HFF-Myc (cell line): ENCODE measurements at regions not wholly inside any gene's neighbourhood (a gene's known extent, or its start where the extent isn't known, plus 50 kb on each side); places are given as distances from the start of the nearest gene placed in this dataset.

Experiments
- DNase-seq: peaks from one replicate; pipeline ENCODE4 v3.0.0-alpha.2; 2011; ENCODE audit warnings: low read depth; ENCODE audit errors: extremely low read depth
- H3K4me3 ChIP-seq: replicated peaks from 2 replicates; pipeline ENCODE4 v1.5.1; 2011; ENCODE audit warnings: low read depth, mild to moderate bottlenecking, control low read depth, low read length
- TF ChIP-seq, protein P1 (sequence below): IDR thresholded peaks from 2 replicates; pipeline ENCODE4 v1.5.1; 2012; ENCODE audit warnings: mild to moderate bottlenecking, low read depth, low read length, control low read depth; ENCODE audit errors: missing control alignments

DNA sequence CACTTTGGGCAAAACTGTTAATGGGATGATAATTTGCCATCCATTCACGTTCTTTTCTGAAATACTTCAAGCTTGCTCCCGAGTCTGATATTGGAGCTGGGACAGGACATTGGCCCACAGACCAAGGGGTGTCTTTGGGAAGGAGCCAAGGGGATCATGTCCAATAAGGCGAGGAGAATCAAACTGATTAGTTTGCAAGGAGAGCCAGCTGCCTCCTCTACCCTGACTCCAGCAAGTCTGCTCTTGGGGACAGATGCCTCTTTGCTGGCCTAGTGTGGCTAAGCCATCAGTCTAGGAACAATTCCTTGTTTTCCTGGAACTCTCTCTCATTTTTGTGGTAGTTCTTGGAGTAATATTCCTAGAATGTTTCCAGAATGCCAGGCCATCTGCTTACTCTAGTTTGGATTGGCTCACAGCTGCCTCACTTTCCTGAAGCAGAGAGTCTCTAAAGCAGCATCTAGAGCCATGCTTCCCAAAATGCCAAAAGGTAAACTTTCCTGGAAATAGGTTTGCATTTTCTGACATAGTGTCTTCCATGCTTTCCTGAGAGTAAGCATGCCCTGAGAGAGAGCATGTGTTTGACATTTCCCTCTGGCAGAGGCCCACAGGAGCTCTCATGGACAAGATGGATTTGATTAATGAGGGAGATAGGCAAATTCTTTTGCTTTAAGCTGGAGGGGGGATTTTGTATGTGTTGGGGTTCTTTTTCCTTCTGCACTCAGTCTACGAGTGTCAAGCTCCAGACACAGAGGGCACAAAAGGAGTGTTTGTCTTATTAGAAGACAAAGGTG lies 145.6 kb downstream of the GDAP2 start:
- no peak for DNase-seq

DNA sequence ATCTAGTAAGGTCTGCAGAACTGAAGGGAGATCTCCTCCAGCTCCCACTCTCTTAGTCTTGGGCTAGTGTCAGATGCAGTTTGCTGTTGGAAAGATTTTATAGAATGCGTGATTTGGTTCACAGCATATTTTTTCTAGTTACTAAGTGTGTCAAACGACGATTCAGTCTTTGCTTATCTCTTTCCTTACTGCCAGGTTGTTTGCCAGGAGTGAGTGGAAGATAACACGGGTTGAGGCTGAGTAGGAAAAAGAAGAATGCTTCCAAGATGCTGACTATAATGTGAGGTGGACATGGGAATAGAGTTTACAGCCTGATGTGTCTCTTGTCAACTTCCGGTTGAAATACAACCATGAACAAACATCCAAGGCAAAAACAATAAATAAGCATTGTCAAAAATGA lies 141.4 kb downstream of the GDAP2 start:
- TF ChIP-seq, protein P1, sequence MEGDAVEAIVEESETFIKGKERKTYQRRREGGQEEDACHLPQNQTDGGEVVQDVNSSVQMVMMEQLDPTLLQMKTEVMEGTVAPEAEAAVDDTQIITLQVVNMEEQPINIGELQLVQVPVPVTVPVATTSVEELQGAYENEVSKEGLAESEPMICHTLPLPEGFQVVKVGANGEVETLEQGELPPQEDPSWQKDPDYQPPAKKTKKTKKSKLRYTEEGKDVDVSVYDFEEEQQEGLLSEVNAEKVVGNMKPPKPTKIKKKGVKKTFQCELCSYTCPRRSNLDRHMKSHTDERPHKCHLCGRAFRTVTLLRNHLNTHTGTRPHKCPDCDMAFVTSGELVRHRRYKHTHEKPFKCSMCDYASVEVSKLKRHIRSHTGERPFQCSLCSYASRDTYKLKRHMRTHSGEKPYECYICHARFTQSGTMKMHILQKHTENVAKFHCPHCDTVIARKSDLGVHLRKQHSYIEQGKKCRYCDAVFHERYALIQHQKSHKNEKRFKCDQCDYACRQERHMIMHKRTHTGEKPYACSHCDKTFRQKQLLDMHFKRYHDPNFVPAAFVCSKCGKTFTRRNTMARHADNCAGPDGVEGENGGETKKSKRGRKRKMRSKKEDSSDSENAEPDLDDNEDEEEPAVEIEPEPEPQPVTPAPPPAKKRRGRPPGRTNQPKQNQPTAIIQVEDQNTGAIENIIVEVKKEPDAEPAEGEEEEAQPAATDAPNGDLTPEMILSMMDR, result no peak
- H3K4me3 ChIP-seq, result no peak overlapping the region
- no peak for DNase-seq

More for the DNA sequence above, 145.6 kb downstream of the GDAP2 start:
- TF ChIP-seq, protein P1, result no peak
- no peak overlapping the region for H3K4me3 ChIP-seq

DNA sequence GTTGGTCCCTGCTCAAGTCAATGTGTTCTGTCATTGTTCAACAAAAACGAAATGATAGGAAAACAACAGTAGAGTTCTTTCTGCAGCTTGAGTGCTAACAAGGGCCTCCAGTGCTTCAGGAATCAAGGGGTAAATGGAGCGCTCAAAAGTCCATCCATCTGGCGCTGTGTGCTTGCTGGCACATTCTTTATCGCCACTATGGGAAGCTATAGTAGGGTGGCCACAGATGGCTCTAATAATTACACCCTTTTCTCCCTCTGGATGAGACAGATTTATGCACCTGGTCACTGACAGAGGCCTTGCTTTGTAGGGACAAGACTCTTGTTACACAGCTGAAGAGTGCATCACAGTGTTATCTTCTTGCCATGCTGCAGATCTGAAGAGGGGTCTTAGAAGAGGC lies 136.0 kb downstream of the GDAP2 start:
- no peak for DNase-seq
- TF ChIP-seq, protein P1, result no peak

DNA sequence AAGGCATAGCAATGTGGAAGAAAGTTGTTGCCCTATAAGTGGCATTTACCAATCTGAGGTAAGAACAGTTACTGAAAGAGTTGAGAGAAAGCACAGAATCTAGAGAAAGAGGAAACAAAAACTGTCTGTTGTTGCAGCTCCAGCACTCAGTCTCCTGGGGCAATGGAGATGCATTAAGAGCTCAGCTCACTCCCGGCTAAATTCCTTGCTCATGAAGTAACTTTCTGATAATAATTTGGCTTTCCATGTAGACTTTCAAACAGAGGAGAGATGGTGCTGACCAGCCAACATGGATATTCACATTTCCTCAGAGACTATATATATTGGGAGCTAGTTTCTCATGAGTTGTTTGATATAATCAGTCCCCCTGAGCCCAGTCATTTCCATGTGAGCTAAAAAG lies 135.3 kb downstream of the GDAP2 start:
- TF ChIP-seq, protein P1, result no peak
- H3K4me3 ChIP-seq, result no peak overlapping the region
- no peak for DNase-seq

More for the DNA sequence above, 136.0 kb downstream of the GDAP2 start:
- H3K4me3 ChIP-seq, result no peak overlapping the region

DNA sequence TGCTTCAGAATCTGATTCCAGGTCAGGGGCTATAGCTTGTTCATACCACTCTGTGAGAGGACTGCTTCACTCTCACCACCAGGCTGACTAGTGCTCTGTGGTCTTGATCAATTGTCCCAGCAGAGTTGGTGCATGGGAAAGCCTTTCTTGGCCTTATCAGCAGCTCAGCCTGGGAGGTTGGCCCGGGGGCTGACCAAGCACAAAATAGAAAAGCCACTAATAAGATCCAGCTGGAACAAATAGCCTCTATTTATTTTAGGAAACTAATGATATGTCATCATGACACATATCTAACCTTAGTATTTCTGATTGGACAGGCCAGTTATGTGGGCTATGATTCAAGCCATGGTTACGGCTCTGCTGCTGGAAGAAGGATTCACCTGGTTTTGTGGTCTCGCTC lies 134.2 kb downstream of the GDAP2 start:
- TF ChIP-seq, protein P1, result peak; percentile 13
- no peak overlapping the region for H3K4me3 ChIP-seq
- DNase-seq, result peak; percentile 61

DNA sequence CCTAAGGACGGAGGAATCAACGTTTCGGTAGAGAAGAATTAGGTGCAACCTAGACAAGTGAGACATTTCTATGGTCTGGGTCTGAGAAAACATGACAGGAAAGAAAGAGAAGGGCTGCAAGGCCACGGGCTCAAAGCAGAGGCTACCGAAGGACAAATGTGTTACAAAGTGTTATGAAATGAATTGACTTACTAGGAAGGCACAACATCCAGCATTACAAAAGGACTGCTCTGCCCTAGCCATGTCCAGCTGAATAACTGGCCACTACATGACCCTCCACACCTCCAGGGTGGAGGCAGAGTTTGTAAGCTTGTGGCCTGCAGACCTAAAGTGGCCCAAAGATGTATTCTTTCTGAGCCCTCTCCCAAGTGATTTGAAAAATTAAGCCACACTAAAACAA lies 133.6 kb downstream of the GDAP2 start:
- DNase-seq, result no peak
- TF ChIP-seq, protein P1, result no peak
- H3K4me3 ChIP-seq, result no peak overlapping the region

DNA sequence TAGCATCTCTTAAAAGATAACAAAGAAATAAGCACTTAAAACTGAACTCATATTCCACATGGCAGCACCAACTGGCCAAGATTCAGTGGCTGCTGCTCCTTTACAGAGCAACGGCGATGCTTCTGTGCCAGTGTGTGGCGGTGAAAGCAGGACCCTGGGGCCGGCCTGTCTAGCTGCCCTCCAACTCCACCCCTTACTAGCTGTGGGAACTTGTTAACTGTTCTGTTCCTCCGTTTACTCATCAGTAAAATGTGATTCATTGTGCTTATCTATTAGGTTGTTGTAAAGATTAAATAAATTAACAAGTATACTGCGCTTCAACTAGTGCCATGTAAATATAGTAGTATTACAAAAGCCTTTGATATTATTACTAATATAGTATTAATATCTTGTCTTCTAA lies 133.2 kb downstream of the GDAP2 start:
- TF ChIP-seq, protein P1, result no peak
- no peak overlapping the region for H3K4me3 ChIP-seq
- no peak for DNase-seq
